WTC11 (cell line): ENCODE measurements at regions not wholly inside any gene's neighbourhood (a gene's known extent, or its start where the extent isn't known, plus 50 kb on each side); places are given as distances from the start of the nearest gene placed in this dataset.

ENCODE experiments used
- ATAC-seq: fragments of 200-7000 bp; cut with Tn5 transposase; 2 replicates; pipeline ENCODE4 v1.10.0; 2021; ENCODE audit warnings: mild to moderate bottlenecking, moderate library complexity
- CTCF ChIA-PET: fragments of 300-600 bp; sonication (Branson Sonifier 250); formaldehyde crosslinking; loops from one replicate; lab custom pipeline; 2021; ENCODE audit warnings: antibody characterized with exemption; lab: Charles Lee
- POLR2A ChIA-PET: fragments of 350-600 bp; sonication (Branson Sonifier 250); formaldehyde crosslinking; loops from one replicate; lab custom pipeline; 2021; ENCODE audit warnings: antibody characterized with exemption; lab: Charles Lee
- DNase-seq: peaks from one replicate; pipeline ENCODE4 v3.0.0; 2021; ENCODE audit warnings: low spot score
- H3K27ac Mint-ChIP-seq: 2 replicates; pipeline ENCODE4 v1.8.0; 2021; ENCODE audit warnings: mixed read lengths
- H3K27me3 Mint-ChIP-seq: 2 replicates; pipeline ENCODE4 v1.8.0; 2021; ENCODE audit warnings: low read depth, mild to moderate bottlenecking, moderate library complexity, mixed read lengths
- H3K36me3 Mint-ChIP-seq: 2 replicates; pipeline ENCODE4 v1.8.0; 2021; ENCODE audit warnings: mixed read lengths
- H3K4me1 Mint-ChIP-seq: 2 replicates; pipeline ENCODE4 v1.8.0; 2022; ENCODE audit warnings: mixed read lengths
- H3K4me3 Mint-ChIP-seq: 2 replicates; pipeline ENCODE4 v1.8.0; 2021; ENCODE audit warnings: mild to moderate bottlenecking, moderate library complexity, mixed read lengths
- H3K9me3 Mint-ChIP-seq: 2 replicates; pipeline ENCODE4 v1.8.0; 2021; ENCODE audit warnings: mixed read lengths
- ATF1 ChIP-seq: sonication (generic); formaldehyde crosslinking; IDR thresholded peaks from 2 replicates; pipeline ENCODE4 v1.8.1; 2023; ENCODE audit warnings: mild to moderate bottlenecking, moderate library complexity, missing genetic modification reagents
- CREB1 ChIP-seq: sonication (generic); formaldehyde crosslinking; IDR thresholded peaks from 2 replicates; pipeline ENCODE4 v1.8.0; 2023; ENCODE audit warnings: mild to moderate bottlenecking, missing genetic modification reagents
- EMX1 ChIP-seq: fragments of 250-450 bp; sonication (Bioruptor Pico); IDR thresholded peaks from 2 replicates; pipeline ENCODE4 v1.8.0; 2021; ENCODE audit warnings: mild to moderate bottlenecking
- ESRRA ChIP-seq: sonication (generic); formaldehyde crosslinking; IDR thresholded peaks from 2 replicates; pipeline ENCODE4 v1.8.1; 2022; ENCODE audit warnings: mild to moderate bottlenecking, missing genetic modification reagents, borderline replicate concordance
- ETV6 ChIP-seq: sonication (generic); formaldehyde crosslinking; IDR thresholded peaks from 2 replicates; pipeline ENCODE4 v1.8.1; 2022; ENCODE audit warnings: mild to moderate bottlenecking, missing genetic modification reagents
- FOXJ3 ChIP-seq: sonication (generic); formaldehyde crosslinking; IDR thresholded peaks from 2 replicates; pipeline ENCODE4 v1.9.0; 2021; ENCODE audit warnings: missing genetic modification reagents, mild to moderate bottlenecking, borderline replicate concordance
- FOXK1 ChIP-seq: sonication (generic); formaldehyde crosslinking; IDR thresholded peaks from 2 replicates; pipeline ENCODE4 v1.8.0; 2022; ENCODE audit warnings: mild to moderate bottlenecking, moderate library complexity, missing genetic modification reagents
- FOXP1 ChIP-seq: sonication (generic); formaldehyde crosslinking; IDR thresholded peaks from 2 replicates; pipeline ENCODE4 v1.8.0; 2022; ENCODE audit warnings: missing genetic modification reagents, mild to moderate bottlenecking, moderate library complexity, borderline replicate concordance
- GABPB1 ChIP-seq: sonication (generic); formaldehyde crosslinking; IDR thresholded peaks from 2 replicates; pipeline ENCODE4 v1.8.1; 2023; ENCODE audit warnings: mild to moderate bottlenecking, missing genetic modification reagents
- HMGA2 ChIP-seq: fragments of 250-450 bp; sonication (Bioruptor Pico); IDR thresholded peaks from 2 replicates; pipeline ENCODE4 v1.4.0; 2021; ENCODE audit warnings: mild to moderate bottlenecking, moderate library complexity
- IRF2 ChIP-seq: sonication (generic); formaldehyde crosslinking; IDR thresholded peaks from 2 replicates; pipeline ENCODE4 v1.8.0; 2022; ENCODE audit warnings: low read depth, missing genetic modification reagents, borderline replicate concordance
- KAT7 ChIP-seq: sonication (generic); formaldehyde crosslinking; IDR thresholded peaks from 2 replicates; pipeline ENCODE4 v1.8.1; 2023; ENCODE audit warnings: missing genetic modification reagents, mild to moderate bottlenecking, borderline replicate concordance
- MLX ChIP-seq: sonication (generic); formaldehyde crosslinking; IDR thresholded peaks from 2 replicates; pipeline ENCODE4 v1.8.1; 2023; ENCODE audit warnings: mild to moderate bottlenecking, missing genetic modification reagents, moderate library complexity
- MYBL2 ChIP-seq: sonication (generic); formaldehyde crosslinking; IDR thresholded peaks from 2 replicates; pipeline ENCODE4 v1.8.1; 2023; ENCODE audit warnings: mild to moderate bottlenecking, moderate library complexity, missing genetic modification reagents
- NR3C1 ChIP-seq: sonication (generic); formaldehyde crosslinking; conservative IDR thresholded peaks from 2 replicates; pipeline ENCODE4 v1.8.1; 2023; ENCODE audit warnings: low read depth, mild to moderate bottlenecking, missing genetic modification reagents
- PRRX2 ChIP-seq: fragments of 250-450 bp; sonication (Bioruptor Pico); IDR thresholded peaks from 2 replicates; pipeline ENCODE4 v1.8.0; 2021; ENCODE audit warnings: mild to moderate bottlenecking
- SMAD3 ChIP-seq: sonication (generic); formaldehyde crosslinking; IDR thresholded peaks from 2 replicates; pipeline ENCODE4 v1.8.0; 2022; ENCODE audit warnings: missing genetic modification reagents, mild to moderate bottlenecking, borderline replicate concordance
- SOX15 ChIP-seq: fragments of 250-450 bp; sonication (Bioruptor Pico); IDR thresholded peaks from 2 replicates; pipeline ENCODE4 v1.9.0; 2021; ENCODE audit warnings: mild to moderate bottlenecking
- ZMAT4 ChIP-seq: fragments of 250-450 bp; sonication (Bioruptor Pico); IDR thresholded peaks from 2 replicates; pipeline ENCODE4 v1.9.0; 2021; ENCODE audit warnings: mild to moderate bottlenecking
- ZNF219 ChIP-seq: sonication (generic); formaldehyde crosslinking; IDR thresholded peaks from 2 replicates; pipeline ENCODE4 v1.8.0; 2023; ENCODE audit warnings: missing genetic modification reagents, mild to moderate bottlenecking, borderline replicate concordance
- ZNF396 ChIP-seq: fragments of 250-450 bp; sonication (Bioruptor Pico); IDR thresholded peaks from 2 replicates; pipeline ENCODE4 v1.8.0; 2021; ENCODE audit warnings: mild to moderate bottlenecking, moderate library complexity, borderline replicate concordance
- ZNF416 ChIP-seq: fragments of 250-450 bp; sonication (Bioruptor Pico); IDR thresholded peaks from 2 replicates; pipeline ENCODE4 v1.9.0; 2021; ENCODE audit warnings: mild to moderate bottlenecking, inconsistent platforms
- ZNF423 ChIP-seq: fragments of 250-450 bp; sonication (Bioruptor Pico); IDR thresholded peaks from 2 replicates; pipeline ENCODE4 v2.1.2; 2022; ENCODE audit warnings: mild to moderate bottlenecking, moderate library complexity
- TF ChIP-seq, protein P1 (sequence below): sonication (generic); formaldehyde crosslinking; IDR thresholded peaks from 2 replicates; pipeline ENCODE4 v1.8.1; 2023; ENCODE audit warnings: mild to moderate bottlenecking, missing genetic modification reagents
- TF ChIP-seq, protein P2 (sequence below): sonication (generic); formaldehyde crosslinking; IDR thresholded peaks from 2 replicates; pipeline ENCODE4 v1.8.1; 2022; ENCODE audit warnings: mild to moderate bottlenecking, missing genetic modification reagents, moderate library complexity, borderline replicate concordance
- TF ChIP-seq, protein P3 (sequence below): sonication (generic); formaldehyde crosslinking; IDR thresholded peaks from 2 replicates; pipeline ENCODE4 v1.8.0; 2023; ENCODE audit warnings: missing genetic modification reagents
- TF ChIP-seq, protein P4 (sequence below): sonication (generic); formaldehyde crosslinking; IDR thresholded peaks from 2 replicates; pipeline ENCODE4 v1.8.1; 2022; ENCODE audit warnings: missing genetic modification reagents, borderline replicate concordance

GRCh38 chr18:72675394-72675793 is 131.3 kb upstream of the CBLN2 start:
- POLR2A ChIA-PET = no interaction called here
- Mint-ChIP-seq H3K27ac (no peak overlapping the region), H3K4me1 (peaks cover 5% of the 10 kb centered on the region), H3K27me3 (no peaks in the 10 kb centered on the region), H3K36me3 (no peaks in the 10 kb centered on the region), H3K9me3 (no peaks in the 10 kb centered on the region), H3K4me3 (no peak overlapping the region)
- DNase-seq = no peak
- CTCF ChIA-PET = no interaction called here
- ATAC-seq = no peak
- TF ChIP-seq HMGA2 (CRISPR knock-in tag) (no peak), ZMAT4 (CRISPR knock-in tag) (no peak), CREB1 (CRISPR knock-in tag) (no peak), GABPB1 (CRISPR knock-in tag) (no peak), FOXJ3 (CRISPR knock-in tag) (no peak), ZNF396 (CRISPR knock-in tag) (no peak), FOXK1 (CRISPR knock-in tag) (no peak), ZNF416 (no peak)
- TF ChIP-seq, protein P1, sequence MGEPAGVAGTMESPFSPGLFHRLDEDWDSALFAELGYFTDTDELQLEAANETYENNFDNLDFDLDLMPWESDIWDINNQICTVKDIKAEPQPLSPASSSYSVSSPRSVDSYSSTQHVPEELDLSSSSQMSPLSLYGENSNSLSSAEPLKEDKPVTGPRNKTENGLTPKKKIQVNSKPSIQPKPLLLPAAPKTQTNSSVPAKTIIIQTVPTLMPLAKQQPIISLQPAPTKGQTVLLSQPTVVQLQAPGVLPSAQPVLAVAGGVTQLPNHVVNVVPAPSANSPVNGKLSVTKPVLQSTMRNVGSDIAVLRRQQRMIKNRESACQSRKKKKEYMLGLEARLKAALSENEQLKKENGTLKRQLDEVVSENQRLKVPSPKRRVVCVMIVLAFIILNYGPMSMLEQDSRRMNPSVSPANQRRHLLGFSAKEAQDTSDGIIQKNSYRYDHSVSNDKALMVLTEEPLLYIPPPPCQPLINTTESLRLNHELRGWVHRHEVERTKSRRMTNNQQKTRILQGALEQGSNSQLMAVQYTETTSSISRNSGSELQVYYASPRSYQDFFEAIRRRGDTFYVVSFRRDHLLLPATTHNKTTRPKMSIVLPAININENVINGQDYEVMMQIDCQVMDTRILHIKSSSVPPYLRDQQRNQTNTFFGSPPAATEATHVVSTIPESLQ (CRISPR knock-in tag) = no peak

DNA sequence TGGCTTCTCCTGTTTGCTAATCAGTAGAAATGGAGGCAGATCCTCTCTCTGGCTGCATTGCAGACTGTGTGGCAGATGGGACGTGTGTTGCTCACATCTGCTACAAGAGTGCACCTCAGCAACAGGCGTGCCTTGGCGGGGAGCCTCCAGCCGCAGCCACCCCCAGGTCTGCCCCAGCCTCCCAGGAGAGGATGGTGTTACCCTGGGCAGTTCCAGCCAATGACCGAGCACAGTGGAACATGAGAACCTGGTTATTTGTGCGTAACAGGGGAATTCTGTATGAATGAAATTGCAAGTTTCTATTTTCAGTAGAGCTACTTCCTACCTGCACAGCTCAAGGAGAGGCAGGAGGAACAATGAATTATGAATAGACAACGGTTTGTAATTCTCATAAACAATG is 130.6 kb upstream of the CBLN2 start:
- Mint-ChIP-seq H3K9me3 (0 out of 2 replicates have a peak, but pooled peaks cover 2% of the 10 kb centered on the region), H3K27ac (no peak overlapping the region), H3K27me3 (no peaks in the 10 kb centered on the region), H3K36me3 (no peaks in the 10 kb centered on the region), H3K4me3 (no peak overlapping the region), H3K4me1 (no peaks in the 10 kb centered on the region)
- CTCF ChIA-PET = no interaction called here
- POLR2A ChIA-PET = no interaction called here
- ATAC-seq (no peak), DNase-seq (no peak)
- TF ChIP-seq ESRRA (CRISPR knock-in tag) = no peak
- TF ChIP-seq PRRX2 (CRISPR knock-in tag) = no peak
- no peak for TF ChIP-seq MYBL2 (CRISPR knock-in tag)
- TF ChIP-seq ATF1 (CRISPR knock-in tag) = no peak
- TF ChIP-seq NR3C1 (CRISPR knock-in tag) = no peak
- TF ChIP-seq, protein P2, sequence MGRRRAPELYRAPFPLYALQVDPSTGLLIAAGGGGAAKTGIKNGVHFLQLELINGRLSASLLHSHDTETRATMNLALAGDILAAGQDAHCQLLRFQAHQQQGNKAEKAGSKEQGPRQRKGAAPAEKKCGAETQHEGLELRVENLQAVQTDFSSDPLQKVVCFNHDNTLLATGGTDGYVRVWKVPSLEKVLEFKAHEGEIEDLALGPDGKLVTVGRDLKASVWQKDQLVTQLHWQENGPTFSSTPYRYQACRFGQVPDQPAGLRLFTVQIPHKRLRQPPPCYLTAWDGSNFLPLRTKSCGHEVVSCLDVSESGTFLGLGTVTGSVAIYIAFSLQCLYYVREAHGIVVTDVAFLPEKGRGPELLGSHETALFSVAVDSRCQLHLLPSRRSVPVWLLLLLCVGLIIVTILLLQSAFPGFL (CRISPR knock-in tag) = no peak
- no peak for TF ChIP-seq KAT7 (CRISPR knock-in tag)
- no peak for TF ChIP-seq IRF2 (CRISPR knock-in tag)
- no peak for TF ChIP-seq ZNF423 (CRISPR knock-in tag)

DNA sequence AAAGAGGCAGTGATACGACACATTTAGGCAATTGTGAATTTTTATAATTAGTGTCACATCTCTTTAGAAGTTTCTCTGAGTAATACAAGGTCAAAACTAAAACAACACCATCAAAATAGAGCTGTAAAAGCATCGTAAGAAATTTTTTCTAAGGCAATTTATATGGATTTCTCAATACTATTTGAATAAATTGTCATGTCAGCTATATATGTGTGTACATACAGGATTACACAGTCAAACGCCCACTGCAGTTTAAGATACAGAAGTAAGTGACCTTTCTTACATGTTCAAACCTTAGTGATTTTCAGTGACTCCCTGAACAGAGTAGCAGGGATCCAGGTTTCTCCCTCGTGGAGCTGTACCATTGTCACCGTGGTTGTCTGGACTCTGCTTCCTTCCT is 129.1 kb upstream of the CBLN2 start:
- Mint-ChIP-seq H3K36me3 (no peaks in the 10 kb centered on the region), H3K27ac (no peak overlapping the region), H3K9me3 (peaks cover 9% of the 10 kb centered on the region), H3K27me3 (no peaks in the 10 kb centered on the region), H3K4me3 (no peak overlapping the region), H3K4me1 (no peaks in the 10 kb centered on the region)
- POLR2A ChIA-PET = no interaction called here
- CTCF ChIA-PET = interaction anchor here (2.7 kb wide), 1 partner anchor 20 kb away, joined by 18 read pairs; no protein-coding TSS in a partner anchor
- DNase-seq (no peak), ATAC-seq (no peak)
- TF ChIP-seq MLX (CRISPR knock-in tag) (no peak), SMAD3 (CRISPR knock-in tag) (no peak), EMX1 (CRISPR knock-in tag) (no peak), SOX15 (CRISPR knock-in tag) (no peak), FOXP1 (CRISPR knock-in tag) (no peak), HMGA2 (CRISPR knock-in tag) (no peak), ETV6 (CRISPR knock-in tag) (no peak), ZNF219 (CRISPR knock-in tag) (no peak)
- TF ChIP-seq, protein P3, sequence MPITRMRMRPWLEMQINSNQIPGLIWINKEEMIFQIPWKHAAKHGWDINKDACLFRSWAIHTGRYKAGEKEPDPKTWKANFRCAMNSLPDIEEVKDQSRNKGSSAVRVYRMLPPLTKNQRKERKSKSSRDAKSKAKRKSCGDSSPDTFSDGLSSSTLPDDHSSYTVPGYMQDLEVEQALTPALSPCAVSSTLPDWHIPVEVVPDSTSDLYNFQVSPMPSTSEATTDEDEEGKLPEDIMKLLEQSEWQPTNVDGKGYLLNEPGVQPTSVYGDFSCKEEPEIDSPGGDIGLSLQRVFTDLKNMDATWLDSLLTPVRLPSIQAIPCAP (CRISPR knock-in tag) = no peak
- TF ChIP-seq, protein P4, sequence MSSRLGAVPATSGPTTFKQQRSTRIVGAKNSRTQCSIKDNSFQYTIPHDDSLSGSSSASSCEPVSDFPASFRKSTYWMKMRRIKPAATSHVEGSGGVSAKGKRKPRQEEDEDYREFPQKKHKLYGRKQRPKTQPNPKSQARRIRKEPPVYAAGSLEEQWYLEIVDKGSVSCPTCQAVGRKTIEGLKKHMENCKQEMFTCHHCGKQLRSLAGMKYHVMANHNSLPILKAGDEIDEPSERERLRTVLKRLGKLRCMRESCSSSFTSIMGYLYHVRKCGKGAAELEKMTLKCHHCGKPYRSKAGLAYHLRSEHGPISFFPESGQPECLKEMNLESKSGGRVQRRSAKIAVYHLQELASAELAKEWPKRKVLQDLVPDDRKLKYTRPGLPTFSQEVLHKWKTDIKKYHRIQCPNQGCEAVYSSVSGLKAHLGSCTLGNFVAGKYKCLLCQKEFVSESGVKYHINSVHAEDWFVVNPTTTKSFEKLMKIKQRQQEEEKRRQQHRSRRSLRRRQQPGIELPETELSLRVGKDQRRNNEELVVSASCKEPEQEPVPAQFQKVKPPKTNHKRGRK (CRISPR knock-in tag) = no peak
